Neutrophil (primary cell): ENCODE measurements at regions not wholly inside any gene's neighbourhood (a gene's known extent, or its start where the extent isn't known, plus 50 kb on each side); places are given as distances from the start of the nearest gene placed in this dataset.

Experiments
- H3K27ac ChIP-seq: fragments of 200-600 bp; sonication (generic); 2 replicates; pipeline ENCODE4 v1.5.1; 2016; ENCODE audit warnings: mild to moderate bottlenecking, moderate library complexity
- H3K27me3 ChIP-seq: fragments of 200-600 bp; sonication (generic); 2 replicates; pipeline ENCODE4 v1.6.0; 2016; ENCODE audit warnings: mild to moderate bottlenecking
- H3K36me3 ChIP-seq: fragments of 200-600 bp; sonication (generic); 2 replicates; pipeline ENCODE4 v1.5.1; 2017
- H3K4me1 ChIP-seq, 2 experiments: fragments of 200-600 bp in 1 of 2; sonication (generic) in 1 of 2; 1 replicate in 1 of 2; 2 replicates in 1 of 2; pipeline versions ENCODE4 v1.5.1 to v1.6.1; 2013 to 2016; ENCODE audit warnings: low read depth in 1 of 2, low read length in 1 of 2, mild to moderate bottlenecking in 1 of 2, moderate library complexity in 1 of 2; ENCODE audit not compliant: control insufficient read depth in 1 of 2, insufficient read depth in 1 of 2
- H3K4me3 ChIP-seq, 2 experiments: fragments of 200-600 bp in 1 of 2; sonication (generic) in 1 of 2; 1 replicate in 1 of 2; 2 replicates in 1 of 2; pipeline ENCODE4 v1.5.1; 2013 to 2016; ENCODE audit warnings: low read depth in 1 of 2, low read length in 1 of 2, mild to moderate bottlenecking in 1 of 2, moderate library complexity in 1 of 2
- H3K9me3 ChIP-seq: fragments of 200-600 bp; sonication (generic); 2 replicates; pipeline ENCODE4 v1.5.1; 2016
- TF ChIP-seq, protein P1 (sequence below): fragments of 200-600 bp; sonication (generic); IDR thresholded peaks from 2 replicates; pipeline ENCODE4 v1.5.1; 2016; ENCODE audit warnings: antibody characterized with exemption

DNA sequence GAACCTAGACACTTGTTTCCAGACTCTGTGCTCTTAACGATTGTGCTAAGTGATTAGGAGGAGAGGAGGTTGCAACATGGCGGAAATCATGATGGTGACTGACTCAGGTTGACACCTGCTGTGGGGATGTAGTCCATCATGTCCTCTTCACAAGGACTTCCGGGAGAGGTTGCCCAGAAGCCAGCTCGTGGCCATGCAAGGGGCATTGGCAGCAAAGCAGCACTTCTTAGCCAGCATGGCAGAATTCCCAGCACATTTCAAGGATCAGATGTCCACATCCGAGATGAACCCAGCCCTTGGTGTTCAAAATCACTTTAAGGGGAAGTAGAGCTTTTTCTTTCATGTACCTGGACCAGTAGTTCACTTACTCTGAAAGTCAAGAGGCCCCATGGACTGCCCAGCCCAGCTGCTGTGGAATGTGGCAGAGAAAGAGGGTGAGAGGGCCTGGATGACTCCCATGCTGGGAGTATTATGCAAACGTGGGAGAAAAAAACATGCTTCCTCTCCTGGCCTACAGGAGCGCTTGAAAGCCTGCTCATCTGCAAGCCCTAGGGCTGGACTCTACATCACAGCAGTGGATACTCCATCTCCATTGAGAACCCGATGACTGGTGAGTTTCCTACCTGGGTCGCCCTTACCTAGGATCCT is 65.5 kb downstream of the IRX6 start:
- no peaks in the 10 kb centered on the region for H3K36me3 ChIP-seq
- no peaks in the 10 kb centered on the region for H3K4me1 ChIP-seq
- no peak overlapping the region for H3K27ac ChIP-seq
- TF ChIP-seq, protein P1, sequence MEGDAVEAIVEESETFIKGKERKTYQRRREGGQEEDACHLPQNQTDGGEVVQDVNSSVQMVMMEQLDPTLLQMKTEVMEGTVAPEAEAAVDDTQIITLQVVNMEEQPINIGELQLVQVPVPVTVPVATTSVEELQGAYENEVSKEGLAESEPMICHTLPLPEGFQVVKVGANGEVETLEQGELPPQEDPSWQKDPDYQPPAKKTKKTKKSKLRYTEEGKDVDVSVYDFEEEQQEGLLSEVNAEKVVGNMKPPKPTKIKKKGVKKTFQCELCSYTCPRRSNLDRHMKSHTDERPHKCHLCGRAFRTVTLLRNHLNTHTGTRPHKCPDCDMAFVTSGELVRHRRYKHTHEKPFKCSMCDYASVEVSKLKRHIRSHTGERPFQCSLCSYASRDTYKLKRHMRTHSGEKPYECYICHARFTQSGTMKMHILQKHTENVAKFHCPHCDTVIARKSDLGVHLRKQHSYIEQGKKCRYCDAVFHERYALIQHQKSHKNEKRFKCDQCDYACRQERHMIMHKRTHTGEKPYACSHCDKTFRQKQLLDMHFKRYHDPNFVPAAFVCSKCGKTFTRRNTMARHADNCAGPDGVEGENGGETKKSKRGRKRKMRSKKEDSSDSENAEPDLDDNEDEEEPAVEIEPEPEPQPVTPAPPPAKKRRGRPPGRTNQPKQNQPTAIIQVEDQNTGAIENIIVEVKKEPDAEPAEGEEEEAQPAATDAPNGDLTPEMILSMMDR = no peak
- no peaks in the 10 kb centered on the region for H3K9me3 ChIP-seq
- peaks cover 21% of the 10 kb centered on the region for H3K27me3 ChIP-seq
- no peak overlapping the region for H3K4me3 ChIP-seq

DNA sequence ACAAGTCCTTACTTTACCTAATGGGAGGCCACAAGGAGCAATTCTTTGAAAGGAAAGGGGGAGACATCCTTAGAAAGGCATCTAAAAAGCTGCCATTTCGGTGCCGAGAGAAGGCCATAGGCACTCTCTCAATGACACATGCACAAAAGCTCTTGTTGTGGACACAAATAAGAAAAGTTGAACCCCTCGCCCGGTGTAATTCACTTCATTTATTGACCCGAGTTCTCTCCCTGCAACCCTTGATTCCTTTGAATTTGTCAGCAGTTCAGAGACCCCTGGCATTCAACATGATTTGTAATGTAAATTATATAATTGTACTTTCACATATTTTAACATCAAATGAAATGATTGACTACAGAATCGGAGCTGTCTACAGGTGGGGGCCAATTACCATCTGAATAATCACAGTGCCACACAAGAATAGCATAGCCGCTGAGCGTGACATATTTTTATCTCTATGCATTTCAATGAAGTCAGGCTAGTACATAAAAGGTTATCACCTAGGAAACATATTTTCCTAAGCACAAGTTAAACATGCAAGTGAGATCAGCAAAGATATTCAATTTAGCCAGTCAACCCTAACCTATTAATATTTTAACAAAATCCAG is 66.7 kb downstream of the IRX6 start:
- H3K36me3 ChIP-seq = no peaks in the 10 kb centered on the region
- TF ChIP-seq, protein P1 = no peak
- H3K27ac ChIP-seq = no peak overlapping the region
- no peaks in the 10 kb centered on the region for H3K4me1 ChIP-seq
- H3K27me3 ChIP-seq = peaks cover 13% of the 10 kb centered on the region
- H3K9me3 ChIP-seq = no peaks in the 10 kb centered on the region
- no peak overlapping the region for H3K4me3 ChIP-seq

DNA sequence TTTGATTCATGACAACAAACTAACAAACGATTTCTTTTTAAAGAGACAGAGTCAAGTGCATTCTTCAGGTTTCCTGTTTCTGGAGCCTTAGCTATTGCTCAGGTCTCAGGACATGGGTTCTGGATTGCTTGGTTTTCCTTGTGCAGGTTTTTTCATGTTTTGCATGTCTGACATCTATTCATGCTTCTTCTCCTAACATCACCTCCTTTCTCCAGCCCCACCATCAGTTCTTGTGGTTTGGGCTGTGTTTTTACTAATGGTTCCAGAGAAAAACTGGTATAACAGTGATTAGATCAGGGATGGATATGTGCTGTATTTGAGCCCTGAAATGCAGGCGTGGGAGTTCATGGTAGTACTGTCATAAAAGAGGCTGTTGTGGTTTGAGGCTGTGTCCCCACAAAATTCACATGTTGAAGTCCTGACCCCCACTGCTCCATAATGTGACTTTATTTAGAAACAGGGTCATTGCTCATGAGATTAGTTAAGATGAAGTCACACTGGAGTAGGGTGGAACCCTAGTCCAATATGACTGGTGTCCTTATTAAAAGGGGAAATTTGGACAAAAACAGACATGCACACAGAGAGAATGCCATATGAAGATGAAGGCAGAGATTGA is 67.9 kb downstream of the IRX6 start:
- H3K27ac ChIP-seq = no peak overlapping the region
- peaks cover 12% of the 10 kb centered on the region for H3K27me3 ChIP-seq
- no peak overlapping the region for H3K4me3 ChIP-seq
- TF ChIP-seq, protein P1 = no peak
- no peaks in the 10 kb centered on the region for H3K9me3 ChIP-seq
- no peaks in the 10 kb centered on the region for H3K36me3 ChIP-seq
- H3K4me1 ChIP-seq = no peaks in the 10 kb centered on the region

DNA sequence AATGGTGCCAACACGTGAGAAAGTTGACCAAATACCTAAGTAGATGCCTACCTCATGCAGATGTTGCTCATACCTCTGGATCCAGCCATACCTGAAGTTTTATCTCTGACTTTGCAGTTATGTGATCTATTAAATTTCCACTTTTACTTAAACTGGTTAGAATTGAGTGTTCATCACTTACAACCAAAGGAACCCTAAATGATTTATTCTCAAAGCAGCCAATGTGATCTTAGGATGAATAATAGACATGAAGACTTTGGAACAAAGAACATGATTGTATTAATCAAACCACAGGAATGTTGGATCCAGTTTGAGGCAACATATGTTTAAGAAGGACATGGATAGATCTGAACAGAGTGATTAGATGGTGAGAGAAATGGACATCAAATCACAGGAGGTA is 68.7 kb downstream of the IRX6 start:
- Histone ChIP-seq H3K4me1 (no peaks in the 10 kb centered on the region), H3K4me3 (no peak overlapping the region), H3K27me3 (peaks cover 12% of the 10 kb centered on the region), H3K9me3 (no peaks in the 10 kb centered on the region), H3K36me3 (no peaks in the 10 kb centered on the region), H3K27ac (no peak overlapping the region)
- TF ChIP-seq, protein P1 = no peak

DNA sequence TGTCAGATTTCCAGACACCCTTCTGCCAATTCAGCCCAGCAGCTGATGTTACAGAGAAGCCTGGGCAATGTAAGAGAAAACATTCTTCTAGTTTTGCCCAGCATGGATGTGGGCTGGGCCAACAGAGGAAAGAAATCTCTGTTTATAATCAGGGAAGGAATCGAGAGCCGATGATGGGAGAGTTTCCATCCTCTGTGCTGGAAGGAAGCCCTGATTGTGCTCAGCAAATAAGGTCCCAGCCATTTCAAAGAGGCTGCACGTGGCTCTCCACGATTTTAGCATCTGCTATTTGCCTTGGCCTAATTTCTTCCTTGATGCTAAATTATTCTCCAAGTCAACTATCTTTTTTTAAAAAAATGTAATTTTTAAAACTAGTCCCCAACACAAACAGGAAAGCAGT is 70.0 kb downstream of the IRX6 start:
- Histone ChIP-seq H3K9me3 (no peaks in the 10 kb centered on the region), H3K4me3 (no peak overlapping the region), H3K36me3 (no peaks in the 10 kb centered on the region), H3K27me3 (peaks cover 12% of the 10 kb centered on the region), H3K27ac (no peak overlapping the region), H3K4me1 (no peaks in the 10 kb centered on the region)
- TF ChIP-seq, protein P1 = no peak
